Stimulated activated naive CD4-positive, alpha-beta T cell treated with Interleukin-2 at 50 U/mL for 16 hours (primary cell): ENCODE measurements at regions not wholly inside any gene's neighbourhood (a gene's known extent, or its start where the extent isn't known, plus 50 kb on each side); places are given as distances from the start of the nearest gene placed in this dataset.

Experiments
- DNase-seq: peaks from one replicate; lab custom pipeline; 2025; lab: John Stamatoyannopoulos, UW

- DNase-seq = no peak
Measured at GRCh38 chr20:39302312-39302711, 340.2 kb downstream of the DHX35 start.

- DNase-seq = no peak
Measured at GRCh38 chr20:39299783-39300182, 337.6 kb downstream of the DHX35 start.

GRCh38 chr20:39298571-39299506 is 336.7 kb downstream of the DHX35 start:
- DNase-seq = no peak

GRCh38 chr20:39298121-39298520 is 336.0 kb downstream of the DHX35 start:
- DNase-seq = no peak

GRCh38 chr20:39295301-39295700 is 333.2 kb downstream of the DHX35 start:
- DNase-seq = no peak

GRCh38 chr20:39294137-39294725 is 332.1 kb downstream of the DHX35 start:
- DNase-seq = no peak

- no peak for DNase-seq
Measured at GRCh38 chr20:39292193-39292736, 330.1 kb downstream of the DHX35 start.

GRCh38 chr20:39291301-39291700 is 329.2 kb downstream of the DHX35 start:
- DNase-seq = no peak

GRCh38 chr20:39290575-39290974 is 328.4 kb downstream of the DHX35 start:
- DNase-seq = no peak

- no peak for DNase-seq
Measured at GRCh38 chr20:39289831-39290230, 327.7 kb downstream of the DHX35 start.

GRCh38 chr20:39289316-39289715 is 327.2 kb downstream of the DHX35 start:
- DNase-seq = no peak

GRCh38 chr20:39283464-39283863 is 321.3 kb downstream of the DHX35 start:
- no peak for DNase-seq

GRCh38 chr20:39282619-39283092 is 320.5 kb downstream of the DHX35 start:
- DNase-seq = no peak

GRCh38 chr20:39280875-39281274 is 318.7 kb downstream of the DHX35 start:
- no peak for DNase-seq

GRCh38 chr20:39278230-39278788 is 316.2 kb downstream of the DHX35 start:
- DNase-seq = no peak

- DNase-seq = no peak
Measured at GRCh38 chr20:39277185-39277584, 315.0 kb downstream of the DHX35 start.

- no peak for DNase-seq
Measured at GRCh38 chr20:39270837-39271604, 308.9 kb downstream of the DHX35 start.

GRCh38 chr20:39269493-39270217 is 307.5 kb downstream of the DHX35 start:
- DNase-seq = no peak

GRCh38 chr20:39268981-39269461 is 306.9 kb downstream of the DHX35 start:
- no peak for DNase-seq

GRCh38 chr20:39268491-39268951 is 306.4 kb downstream of the DHX35 start:
- DNase-seq = no peak

- no peak for DNase-seq
Measured at GRCh38 chr20:39266989-39267388, 304.8 kb downstream of the DHX35 start.
